HepG2 (cell line): ENCODE measurements at regions not wholly inside any gene's neighbourhood (a gene's known extent, or its start where the extent isn't known, plus 50 kb on each side); places are given as distances from the start of the nearest gene placed in this dataset.

Source experiments
- ATAC-seq: fragments of 200-7000 bp; cut with Tn5 transposase; 3 replicates; pipeline ENCODE4 v1.9.1; 2020; ENCODE audit warnings: mild to moderate bottlenecking, moderate library complexity
- BruUV-seq: library from RNA; stranded (reverse); fragments of 400-500 nt; replicated peaks from 2 replicates; lab custom pipeline; 2021; lab: Mats Ljungman, UMichigan
- CTCF ChIA-PET: fragments of 300-600 bp; formaldehyde crosslinking; extraction: SDS; loops from one replicate; lab custom pipeline; 2021; ENCODE audit warnings: low total read pairs, inconsistent platforms, low intra/inter-chr PET ratio; lab: Yijun Ruan, JAX
- POLR2A ChIA-PET: fragments of 350-600 bp; sonication (Branson Sonifier 250); formaldehyde crosslinking; loops from one replicate; lab custom pipeline; 2020; ENCODE audit warnings: antibody characterized with exemption, inconsistent platforms; lab: Yijun Ruan, JAX
- DNase-seq: peaks from one replicate; pipeline ENCODE4 v3.0.0-alpha.2; 2015; ENCODE audit warnings: low spot score
- FAIRE-seq: peaks from 3 replicates; lab custom pipeline; 2011; peaks lifted over from hg19 to GRCh38; lab: Jason Lieb, UNC
- H2AFZ ChIP-seq: one replicate; pipeline ENCODE4 v1.6.1; 2011; ENCODE audit warnings: low read length, inconsistent platforms
- H3K27ac ChIP-seq: fragments of 300-600 bp; 3 replicates; pipeline ENCODE4 v1.8.0; 2011; ENCODE audit warnings: mixed run types, mild to moderate bottlenecking, mixed read lengths, low read length, inconsistent platforms; ENCODE audit not compliant: insufficient read depth; ENCODE audit errors: extremely low read length
- H3K27me3 ChIP-seq, 2 experiments: fragments of 200-600 bp in 1 of 2; 2 replicates in 1 of 2; 3 replicates in 1 of 2; pipeline versions ENCODE4 v1.6.0 to v1.8.0; 2011; ENCODE audit warnings: low read length in 2 of 2, mild to moderate bottlenecking in 2 of 2, moderate library complexity in 2 of 2, inconsistent platforms in 1 of 2; ENCODE audit not compliant: insufficient read depth in 2 of 2, control insufficient read depth in 1 of 2
- H3K36me3 ChIP-seq, 2 experiments: fragments of 200-600 bp in 1 of 2; replicated peaks in 1 of 2; 2 replicates in 1 of 2; 3 replicates in 1 of 2; pipeline versions ENCODE4 v1.5.1 to v1.8.0; 2011; ENCODE audit warnings: low read length in 2 of 2, inconsistent platforms in 1 of 2; ENCODE audit not compliant: insufficient read depth in 2 of 2, control insufficient read depth in 1 of 2
- H3K4me1 ChIP-seq: 2 replicates; pipeline ENCODE4 v1.5.1; 2012; ENCODE audit warnings: low read length, inconsistent platforms; ENCODE audit not compliant: insufficient read depth
- H3K4me2 ChIP-seq: 2 replicates; pipeline ENCODE4 v1.6.0; 2011; ENCODE audit warnings: low read depth, low read length, inconsistent platforms
- H3K4me3 ChIP-seq, 3 experiments: fragments of 200-600 bp in 1 of 3; sonication (generic), shearing (Covaris generic) in 1 of 3; replicated peaks in 1 of 3; 2 replicates each; pipeline ENCODE4 v1.5.1; 2011 to 2016; ENCODE audit warnings: low read length in 3 of 3, inconsistent platforms in 2 of 3, low read depth in 2 of 3, mild to moderate bottlenecking in 2 of 3, control low read depth in 1 of 3, mixed read lengths in 1 of 3; ENCODE audit not compliant: insufficient read depth in 1 of 3
- H3K79me2 ChIP-seq: one replicate; pipeline ENCODE4 v1.6.1; 2011; ENCODE audit warnings: low read length, inconsistent platforms; ENCODE audit not compliant: insufficient read depth
- H3K9ac ChIP-seq: 2 replicates; pipeline ENCODE4 v1.6.0; 2011; ENCODE audit warnings: mild to moderate bottlenecking, low read depth, low read length, inconsistent platforms; ENCODE audit not compliant: insufficient read depth
- H3K9me3 ChIP-seq: 2 replicates; pipeline ENCODE4 v1.5.1; 2012; ENCODE audit warnings: mild to moderate bottlenecking, low read length
- H4K20me1 ChIP-seq: 2 replicates; pipeline ENCODE4 v1.6.0; 2011; ENCODE audit warnings: inconsistent platforms, mild to moderate bottlenecking, low read length, moderate library complexity; ENCODE audit not compliant: insufficient read depth
- HDAC1 ChIP-seq: sonication (generic); formaldehyde crosslinking; IDR thresholded peaks from 2 replicates; pipeline ENCODE4 v1.5.1; 2020; ENCODE audit warnings: mild to moderate bottlenecking, missing genetic modification reagents
- HNRNPLL ChIP-seq: fragments of 200-400 bp; formaldehyde crosslinking; IDR thresholded peaks from 2 replicates; pipeline ENCODE4 v1.6.1; 2017; ENCODE audit warnings: mild to moderate bottlenecking, low read depth, low read length; ENCODE audit not compliant: poor library complexity, severe bottlenecking
- SIN3A ChIP-seq: IDR thresholded peaks from 2 replicates; pipeline ENCODE4 v1.6.1; 2011; ENCODE audit warnings: low read depth, mild to moderate bottlenecking, control low read depth, low read length, borderline replicate concordance
- ZEB1 ChIP-seq: IDR thresholded peaks from 2 replicates; pipeline ENCODE4 v1.6.1; 2012; ENCODE audit warnings: mild to moderate bottlenecking, low read depth, inconsistent platforms; ENCODE audit not compliant: insufficient replicate concordance
- ZNF335 ChIP-seq: sonication (generic); formaldehyde crosslinking; IDR thresholded peaks from 2 replicates; pipeline ENCODE4 v1.4.0; 2020; ENCODE audit warnings: missing genetic modification reagents
- WGBS: methylation state at CpG from one replicate; pipeline ENCODE4 v1.1.6; 2017; ENCODE audit warnings: low lambda C conversion rate; 5-methylcytosine and 5-hydroxymethylcytosine counted together
- in situ Hi-C: cut with HindIII; loops from 2 replicates; pipeline ENCODE4 v1.10.0; 2017; ENCODE audit warnings: low pct_unique_long_range_greater_than_20kb; ENCODE audit not compliant: extremely low pct_ligation_motif_present
- intact Hi-C: fragments of 100-400 bp; cut with micrococcal nuclease; formaldehyde crosslinking; loops from one replicate; pipeline ENCODE4 v1.10.0; 2022; ENCODE audit not compliant: unreplicated experiment
- TF ChIP-seq, protein P1 (sequence below): sonication (generic); formaldehyde crosslinking; IDR thresholded peaks from 2 replicates; pipeline ENCODE4 v1.4.0; 2020; ENCODE audit warnings: missing genetic modification reagents
- TF ChIP-seq, protein P2 (sequence below): sonication (generic); formaldehyde crosslinking; IDR thresholded peaks from 2 replicates; pipeline ENCODE4 v1.4.0; 2020; ENCODE audit warnings: mild to moderate bottlenecking, missing genetic modification reagents
- TF ChIP-seq, protein P3 (sequence below): sonication (generic); formaldehyde crosslinking; IDR thresholded peaks from 2 replicates; pipeline ENCODE4 v1.4.0; 2020; ENCODE audit warnings: missing genetic modification reagents
- TF ChIP-seq, protein P4 (sequence below): sonication (generic); formaldehyde crosslinking; IDR thresholded peaks from 2 replicates; pipeline ENCODE4 v1.8.0; 2022; ENCODE audit warnings: low read depth, missing genetic modification reagents

DNA sequence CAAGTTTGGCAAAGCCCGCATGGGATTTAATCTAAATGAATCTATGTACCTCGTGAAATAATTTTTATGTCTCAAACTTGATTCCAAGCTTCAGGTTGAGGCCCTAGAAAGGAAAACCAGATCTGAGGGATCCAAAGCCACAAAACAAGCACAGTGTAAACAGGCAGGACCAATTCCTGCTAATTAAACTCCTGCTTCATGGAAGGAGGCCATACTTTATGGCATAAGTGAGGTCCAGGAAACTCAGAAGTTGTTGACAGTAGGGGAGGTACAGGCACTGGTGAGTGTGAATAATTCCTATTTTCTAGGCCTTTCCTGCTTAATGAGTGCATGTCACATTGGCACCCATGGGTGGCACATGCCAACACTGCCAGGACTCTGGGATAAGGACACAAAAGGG is 648.6 kb upstream of the SGCD start:
- no TSS peak for BruUV-seq
- intact Hi-C loops, result no loop called here
- Histone ChIP-seq H4K20me1 (no peaks in the 10 kb centered on the region), H3K4me3 (no peak overlapping the region), H2AFZ (no peak overlapping the region), H3K36me3 (no peaks in the 10 kb centered on the region), H3K27ac (no peak overlapping the region), H3K4me2 (no peak overlapping the region), H3K9me3 (0 out of 2 replicates have a peak, but pooled peaks cover 5% of the 10 kb centered on the region), H3K27me3 (no peaks in the 10 kb centered on the region), H3K79me2 (no peaks in the 10 kb centered on the region), H3K4me1 (no peaks in the 10 kb centered on the region), H3K9ac (no peak overlapping the region)
- POLR2A ChIA-PET, result no interaction called here
- TF ChIP-seq, protein P1, sequence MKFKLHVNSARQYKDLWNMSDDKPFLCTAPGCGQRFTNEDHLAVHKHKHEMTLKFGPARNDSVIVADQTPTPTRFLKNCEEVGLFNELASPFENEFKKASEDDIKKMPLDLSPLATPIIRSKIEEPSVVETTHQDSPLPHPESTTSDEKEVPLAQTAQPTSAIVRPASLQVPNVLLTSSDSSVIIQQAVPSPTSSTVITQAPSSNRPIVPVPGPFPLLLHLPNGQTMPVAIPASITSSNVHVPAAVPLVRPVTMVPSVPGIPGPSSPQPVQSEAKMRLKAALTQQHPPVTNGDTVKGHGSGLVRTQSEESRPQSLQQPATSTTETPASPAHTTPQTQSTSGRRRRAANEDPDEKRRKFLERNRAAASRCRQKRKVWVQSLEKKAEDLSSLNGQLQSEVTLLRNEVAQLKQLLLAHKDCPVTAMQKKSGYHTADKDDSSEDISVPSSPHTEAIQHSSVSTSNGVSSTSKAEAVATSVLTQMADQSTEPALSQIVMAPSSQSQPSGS (CRISPR knock-in tag), result no peak
- TF ChIP-seq, protein P2, sequence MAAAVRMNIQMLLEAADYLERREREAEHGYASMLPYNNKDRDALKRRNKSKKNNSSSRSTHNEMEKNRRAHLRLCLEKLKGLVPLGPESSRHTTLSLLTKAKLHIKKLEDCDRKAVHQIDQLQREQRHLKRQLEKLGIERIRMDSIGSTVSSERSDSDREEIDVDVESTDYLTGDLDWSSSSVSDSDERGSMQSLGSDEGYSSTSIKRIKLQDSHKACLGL, result no peak
- TF ChIP-seq, protein P3, sequence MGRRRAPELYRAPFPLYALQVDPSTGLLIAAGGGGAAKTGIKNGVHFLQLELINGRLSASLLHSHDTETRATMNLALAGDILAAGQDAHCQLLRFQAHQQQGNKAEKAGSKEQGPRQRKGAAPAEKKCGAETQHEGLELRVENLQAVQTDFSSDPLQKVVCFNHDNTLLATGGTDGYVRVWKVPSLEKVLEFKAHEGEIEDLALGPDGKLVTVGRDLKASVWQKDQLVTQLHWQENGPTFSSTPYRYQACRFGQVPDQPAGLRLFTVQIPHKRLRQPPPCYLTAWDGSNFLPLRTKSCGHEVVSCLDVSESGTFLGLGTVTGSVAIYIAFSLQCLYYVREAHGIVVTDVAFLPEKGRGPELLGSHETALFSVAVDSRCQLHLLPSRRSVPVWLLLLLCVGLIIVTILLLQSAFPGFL (CRISPR knock-in tag), result no peak
- TF ChIP-seq ZNF335 (CRISPR knock-in tag) (no peak), HDAC1 (CRISPR knock-in tag) (no peak), ZEB1 (no peak), HNRNPLL (no peak), SIN3A (no peak)
- TF ChIP-seq, protein P4, sequence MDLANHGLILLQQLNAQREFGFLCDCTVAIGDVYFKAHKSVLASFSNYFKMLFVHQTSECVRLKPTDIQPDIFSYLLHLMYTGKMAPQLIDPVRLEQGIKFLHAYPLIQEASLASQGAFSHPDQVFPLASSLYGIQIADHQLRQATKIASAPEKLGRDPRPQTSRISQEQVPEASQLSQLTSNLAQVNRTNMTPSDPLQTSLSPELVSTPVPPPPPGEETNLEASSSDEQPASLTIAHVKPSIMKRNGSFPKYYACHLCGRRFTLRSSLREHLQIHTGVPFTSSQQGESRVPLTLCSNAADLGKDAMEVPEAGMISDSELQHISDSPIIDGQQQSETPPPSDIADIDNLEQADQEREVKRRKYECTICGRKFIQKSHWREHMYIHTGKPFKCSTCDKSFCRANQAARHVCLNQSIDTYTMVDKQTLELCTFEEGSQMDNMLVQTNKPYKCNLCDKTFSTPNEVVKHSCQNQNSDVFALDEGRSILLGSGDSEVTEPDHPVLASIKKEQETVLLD (CRISPR knock-in tag), result no peak
- ATAC-seq, result no peak
- no peak for FAIRE-seq
- in situ Hi-C loops, result no loop called here
- CTCF ChIA-PET, result no interaction called here
- 2% methylated on average over 2 of the region's 2 CpGs for WGBS
- no peak for DNase-seq
